ENCODE measurements at regions not wholly inside any gene's neighbourhood (a gene's known extent, or its start where the extent isn't known, plus 50 kb on each side); places are given as distances from the start of the nearest gene placed in this dataset.

GRCh38 chr13:64223016-64223415 is 2807.4 kb upstream of the PCDH20 start:
- Histone ChIP-seq H3K27me3 (no peaks in the 10 kb centered on the region), H3K27ac (no peak overlapping the region), H3K4me3 (no peak overlapping the region), H3K36me3 (no peaks in the 10 kb centered on the region), H3K9me3 (peaks cover 0 to 15% (median 0%) of the 10 kb centered on the region in 3 donors), H3K4me1 (no peaks in the 10 kb centered on the region)
- no peak for ATAC-seq
- no peak for TF ChIP-seq CTCF (IDR thresholded peaks at IDR 0.05)
- TF ChIP-seq POLR2AphosphoS5 (IDR thresholded peaks at IDR 0.05) = no peak
- no peak for TF ChIP-seq POLR2A (IDR thresholded peaks at IDR 0.05)
- no peak for TF ChIP-seq EP300 (IDR thresholded peaks at IDR 0.05)
- WGBS, 2 donors (ENCODE audit: low coverage in 1 of 2) = 93 to 96% methylated on average over 3 of the region's 3 CpGs

GRCh38 chr13:64206430-64207225 is 2791.0 kb upstream of the PCDH20 start:
- WGBS, 2 donors (ENCODE audit: low coverage in 1 of 2) = 61 to 94% methylated on average over 2 to 3 of the region's 9 CpGs
- no peak for TF ChIP-seq EP300 (IDR thresholded peaks at IDR 0.05)
- TF ChIP-seq CTCF (IDR thresholded peaks at IDR 0.05) = no peak
- no peak for TF ChIP-seq POLR2AphosphoS5 (IDR thresholded peaks at IDR 0.05)
- no peak for TF ChIP-seq POLR2A (IDR thresholded peaks at IDR 0.05)
- H3K27me3 ChIP-seq = no peaks in the 10 kb centered on the region
- no peak overlapping the region for H3K4me3 ChIP-seq
- H3K9me3 ChIP-seq = no peaks in the 10 kb centered on the region
- H3K4me1 ChIP-seq = no peaks in the 10 kb centered on the region
- H3K36me3 ChIP-seq = no peaks in the 10 kb centered on the region
- H3K27ac ChIP-seq = no peak overlapping the region
- no peak for ATAC-seq

GRCh38 chr13:64202517-64202916 is 2786.9 kb upstream of the PCDH20 start:
- Histone ChIP-seq H3K27me3 (no peaks in the 10 kb centered on the region), H3K4me3 (no peak overlapping the region), H3K36me3 (no peaks in the 10 kb centered on the region), H3K4me1 (no peaks in the 10 kb centered on the region), H3K27ac (no peak overlapping the region), H3K9me3 (no peaks in the 10 kb centered on the region)
- 40 to 63% methylated on average over 1 of the region's 1 CpG for WGBS, 2 donors (ENCODE audit: low coverage in 1 of 2)
- ATAC-seq = no peak
- TF ChIP-seq POLR2A (IDR thresholded peaks at IDR 0.05) = no peak
- no peak for TF ChIP-seq POLR2AphosphoS5 (IDR thresholded peaks at IDR 0.05)
- TF ChIP-seq EP300 (IDR thresholded peaks at IDR 0.05) = no peak
- TF ChIP-seq CTCF (IDR thresholded peaks at IDR 0.05) = no peak

- Histone ChIP-seq H3K27me3 (no peaks in the 10 kb centered on the region), H3K36me3 (no peaks in the 10 kb centered on the region), H3K4me1 (no peaks in the 10 kb centered on the region), H3K27ac (no peak overlapping the region), H3K4me3 (no peak overlapping the region), H3K9me3 (no peaks in the 10 kb centered on the region)
- ATAC-seq = no peak
- TF ChIP-seq CTCF (IDR thresholded peaks at IDR 0.05) (no peak), EP300 (IDR thresholded peaks at IDR 0.05) (no peak), POLR2A (IDR thresholded peaks at IDR 0.05) (no peak), POLR2AphosphoS5 (IDR thresholded peaks at IDR 0.05) (no peak)
Measured at GRCh38 chr13:64197232-64197631, 2781.6 kb upstream of the PCDH20 start.

GRCh38 chr13:64186503-64187250 is 2771.0 kb upstream of the PCDH20 start:
- H3K36me3 ChIP-seq = no peaks in the 10 kb centered on the region
- H3K9me3 ChIP-seq = no peaks in the 10 kb centered on the region
- ATAC-seq = no peak
- H3K4me3 ChIP-seq = no peak overlapping the region
- no peaks in the 10 kb centered on the region for H3K27me3 ChIP-seq
- H3K27ac ChIP-seq = no peak overlapping the region
- 8 to 66% methylated on average over 2 of the region's 2 CpGs for WGBS, 2 donors (ENCODE audit: low coverage in 1 of 2)
- no peaks in the 10 kb centered on the region for H3K4me1 ChIP-seq
- no peak for TF ChIP-seq EP300 (IDR thresholded peaks at IDR 0.05)
- no peak for TF ChIP-seq POLR2AphosphoS5 (IDR thresholded peaks at IDR 0.05)
- no peak for TF ChIP-seq POLR2A (IDR thresholded peaks at IDR 0.05)
- TF ChIP-seq CTCF (IDR thresholded peaks at IDR 0.05) = no peak

All from gastroesophageal sphincter (tissue), 4 donors.